GM19351 (cell line): ENCODE measurements at regions not wholly inside any gene's neighbourhood (a gene's known extent, or its start where the extent isn't known, plus 50 kb on each side); places are given as distances from the start of the nearest gene placed in this dataset.

Experiments
- ATAC-seq: cut with Tn5 transposase; IDR thresholded peaks from one replicate; pipeline ENCODE4 v1.9.1; 2021; ENCODE audit warnings: mild to moderate bottlenecking, moderate library complexity; ENCODE audit not compliant: unreplicated experiment

- no peak for ATAC-seq
Observed at GRCh38 chr5:6806668-6807067, 93.4 kb downstream of the TENT4A start.

- ATAC-seq, result no peak
Observed at GRCh38 chr5:6808462-6808861, 95.2 kb downstream of the TENT4A start.

- ATAC-seq, result no peak
Observed at GRCh38 chr5:6810641-6811405, 97.6 kb downstream of the TENT4A start.

GRCh38 chr5:6812091-6812490 lies 98.9 kb downstream of the TENT4A start:
- ATAC-seq, result no peak

GRCh38 chr5:6812800-6813731 lies 99.8 kb downstream of the TENT4A start:
- ATAC-seq, result no peak

GRCh38 chr5:6814816-6815215 lies 101.6 kb downstream of the TENT4A start:
- ATAC-seq, result no peak

- ATAC-seq, result no peak
Observed at GRCh38 chr5:6818594-6819511, 105.6 kb downstream of the TENT4A start.

GRCh38 chr5:6819521-6819920 lies 106.3 kb downstream of the TENT4A start:
- no peak for ATAC-seq

- peak; percentile 80 for ATAC-seq
Observed at GRCh38 chr5:6820851-6821479, 107.7 kb downstream of the TENT4A start.

- ATAC-seq, result no peak
Observed at GRCh38 chr5:6822068-6822467, 108.8 kb downstream of the TENT4A start.

GRCh38 chr5:6822556-6823343 lies 109.5 kb downstream of the TENT4A start:
- no peak for ATAC-seq

- no peak for ATAC-seq
Observed at GRCh38 chr5:6823996-6824395, 110.8 kb downstream of the TENT4A start.

- no peak for ATAC-seq
Observed at GRCh38 chr5:6825678-6826244, 112.5 kb downstream of the TENT4A start.

GRCh38 chr5:6826756-6827155 lies 113.5 kb downstream of the TENT4A start:
- ATAC-seq, result no peak

- peak; percentile 81 for ATAC-seq
Observed at GRCh38 chr5:6827526-6828219, 114.4 kb downstream of the TENT4A start.

- ATAC-seq, result peak; percentile 70
Observed at GRCh38 chr5:6829150-6829784, 116.0 kb downstream of the TENT4A start.

GRCh38 chr5:6830643-6831239 lies 117.5 kb downstream of the TENT4A start:
- no peak for ATAC-seq
